HG03135 (cell line): ENCODE measurements at regions not wholly inside any gene's neighbourhood (a gene's known extent, or its start where the extent isn't known, plus 50 kb on each side); places are given as distances from the start of the nearest gene placed in this dataset.

ENCODE experiments used
- ATAC-seq: cut with Tn5 transposase; IDR thresholded peaks from one replicate; pipeline ENCODE4 v1.9.1; 2021; ENCODE audit warnings: mild to moderate bottlenecking, moderate library complexity; ENCODE audit not compliant: unreplicated experiment

- peak; percentile 37 for ATAC-seq
Observed at GRCh38 chr18:34977838-34978532, 63.2 kb upstream of the MAPRE2 start.

- no peak for ATAC-seq
Observed at GRCh38 chr18:34978533-34978893, 62.7 kb upstream of the MAPRE2 start.

GRCh38 chr18:34978953-34979608 is 62.1 kb upstream of the MAPRE2 start:
- ATAC-seq, result no peak

- ATAC-seq, result no peak
Observed at GRCh38 chr18:34981487-34981886, 59.7 kb upstream of the MAPRE2 start.

GRCh38 chr18:34985963-34986362 is 55.2 kb upstream of the MAPRE2 start:
- no peak for ATAC-seq

GRCh38 chr18:34990597-34990996 is 50.6 kb upstream of the MAPRE2 start:
- no peak for ATAC-seq

GRCh38 chr18:34991152-34991551 is 50.1 kb upstream of the MAPRE2 start:
- no peak for ATAC-seq
